ENCODE measurements at regions not wholly inside any gene's neighbourhood (a gene's known extent, or its start where the extent isn't known, plus 50 kb on each side); places are given as distances from the start of the nearest gene placed in this dataset.

GRCh38 chr4:115219862-115220261, 106.4 kb upstream of the NDST4 start:
- H3K9ac ChIP-seq (ENCODE audit: low read length) = no peak overlapping the region
- no TSS peak for BruUV-seq (replicated peaks)
- no peak for TF ChIP-seq CTCF (conservative IDR thresholded peaks at IDR 0.05; ENCODE audit: low read depth, low read length)
- TF ChIP-seq EZH2phosphoT487 (IDR thresholded peaks at IDR 0.05; ENCODE audit: borderline replicate concordance, low read length) = no peak
- TF ChIP-seq EZH2 (IDR thresholded peaks at IDR 0.05; ENCODE audit: low read length, unreplicated experiment) = no peak

GRCh38 chr4:115219315-115219860, 106.0 kb upstream of the NDST4 start:
- intact Hi-C loops (cut with micrococcal nuclease) = no loop called here
- H3K4me2 ChIP-seq (ENCODE audit: low read length) = no peak overlapping the region
- no peaks in the 10 kb centered on the region for H3K9me3 ChIP-seq (ENCODE audit: low read length)
- no peak overlapping the region for H3K27ac ChIP-seq (ENCODE audit: low read length)
- H3K9ac ChIP-seq (ENCODE audit: low read length) = no peak overlapping the region
- H3K4me3 ChIP-seq (ENCODE audit: low read length) = no peak overlapping the region
- ATAC-seq (no peak), DNase-seq (no peak)
- TF ChIP-seq CTCF (conservative IDR thresholded peaks at IDR 0.05; ENCODE audit: low read depth, low read length) (no peak), EZH2 (IDR thresholded peaks at IDR 0.05; ENCODE audit: low read length, unreplicated experiment) (no peak), EZH2phosphoT487 (IDR thresholded peaks at IDR 0.05; ENCODE audit: borderline replicate concordance, low read length) (no peak)
- H3K4me1 ChIP-seq (ENCODE audit: insufficient read depth, low read length) = no peaks in the 10 kb centered on the region
- no peaks in the 10 kb centered on the region for H3K79me2 ChIP-seq (ENCODE audit: low read length)
- H3K27me3 ChIP-seq (ENCODE audit: low read length) = no peaks in the 10 kb centered on the region
- no peaks in the 10 kb centered on the region for H3F3A ChIP-seq (ENCODE audit: low read length, unreplicated experiment)
- H3K36me3 ChIP-seq (ENCODE audit: low read depth, low read length) = no peaks in the 10 kb centered on the region
- no peaks in the 10 kb centered on the region for H3K9me2 ChIP-seq (replicated peaks; ENCODE audit: low read length)
- ChIA-PET POLR2A (ENCODE audit: unreplicated experiment) (no interaction called here), CTCF (no interaction called here)
- no TSS peak for BruUV-seq (replicated peaks)
- no peak overlapping the region for H2AFZ ChIP-seq (ENCODE audit: low read length)
- H4K20me1 ChIP-seq (ENCODE audit: low read length) = no peaks in the 10 kb centered on the region

More at GRCh38 chr4:115219862-115220261, 106.4 kb upstream of the NDST4 start:
- Histone ChIP-seq H3K4me1 (ENCODE audit: insufficient read depth, low read length) (no peaks in the 10 kb centered on the region), H2AFZ (ENCODE audit: low read length) (no peak overlapping the region), H3K36me3 (ENCODE audit: low read depth, low read length) (no peaks in the 10 kb centered on the region), H3K27me3 (ENCODE audit: low read length) (no peaks in the 10 kb centered on the region), H3K27ac (ENCODE audit: low read length) (no peak overlapping the region), H4K20me1 (ENCODE audit: low read length) (no peaks in the 10 kb centered on the region), H3F3A (ENCODE audit: low read length, unreplicated experiment) (no peaks in the 10 kb centered on the region), H3K9me3 (ENCODE audit: low read length) (no peaks in the 10 kb centered on the region), H3K79me2 (ENCODE audit: low read length) (no peaks in the 10 kb centered on the region), H3K9me2 (replicated peaks; ENCODE audit: low read length) (no peaks in the 10 kb centered on the region), H3K4me3 (ENCODE audit: low read length) (no peak overlapping the region), H3K4me2 (ENCODE audit: low read length) (no peak overlapping the region)
- no peak for DNase-seq
- ChIA-PET POLR2A (ENCODE audit: unreplicated experiment) (no interaction called here), CTCF (no interaction called here)
- ATAC-seq = no peak
- intact Hi-C loops (cut with micrococcal nuclease) = no loop called here

- no peak for TF ChIP-seq EZH2 (IDR thresholded peaks at IDR 0.05; ENCODE audit: low read length, unreplicated experiment)
- TF ChIP-seq CTCF (conservative IDR thresholded peaks at IDR 0.05; ENCODE audit: low read depth, low read length) = no peak
- no peak for TF ChIP-seq EZH2phosphoT487 (IDR thresholded peaks at IDR 0.05; ENCODE audit: borderline replicate concordance, low read length)
- H3K4me3 ChIP-seq (ENCODE audit: low read length) = no peak overlapping the region
- H3K79me2 ChIP-seq (ENCODE audit: low read length) = no peaks in the 10 kb centered on the region
- no peaks in the 10 kb centered on the region for H3K4me1 ChIP-seq (ENCODE audit: insufficient read depth, low read length)
- no peaks in the 10 kb centered on the region for H3K9me2 ChIP-seq (replicated peaks; ENCODE audit: low read length)
- CTCF ChIA-PET = no interaction called here
- no peak overlapping the region for H3K9ac ChIP-seq (ENCODE audit: low read length)
- intact Hi-C loops (cut with micrococcal nuclease) = no loop called here
- H3K36me3 ChIP-seq (ENCODE audit: low read depth, low read length) = no peaks in the 10 kb centered on the region
- no peaks in the 10 kb centered on the region for H3K27me3 ChIP-seq (ENCODE audit: low read length)
- no peak for DNase-seq
- H2AFZ ChIP-seq (ENCODE audit: low read length) = no peak overlapping the region
- POLR2A ChIA-PET (ENCODE audit: unreplicated experiment) = no interaction called here
- H3K9me3 ChIP-seq (ENCODE audit: low read length) = no peaks in the 10 kb centered on the region
- H3K27ac ChIP-seq (ENCODE audit: low read length) = no peak overlapping the region
- no peak overlapping the region for H3K4me2 ChIP-seq (ENCODE audit: low read length)
- no TSS peak for BruUV-seq (replicated peaks)
- no peaks in the 10 kb centered on the region for H3F3A ChIP-seq (ENCODE audit: low read length, unreplicated experiment)
- no peak for ATAC-seq
- H4K20me1 ChIP-seq (ENCODE audit: low read length) = no peaks in the 10 kb centered on the region
These were observed 102.5 kb upstream of the NDST4 start for GRCh38 chr4:115215935-115216334.

Data from PC-3 (cell line).